UCSD-AML1 (cell line): ENCODE measurements at regions not wholly inside any gene's neighbourhood (a gene's known extent, or its start where the extent isn't known, plus 50 kb on each side); places are given as distances from the start of the nearest gene placed in this dataset.

Source experiments
- DNase-seq: peaks from one replicate; lab custom pipeline; 2025; ENCODE audit not compliant: unreplicated experiment; lab: John Stamatoyannopoulos, UW

- DNase-seq: no peak
Measured at GRCh38 chr6:164247106-164247505, 832.6 kb downstream of the QKI start.

- DNase-seq: no peak
Measured at GRCh38 chr6:164246082-164246481, 831.6 kb downstream of the QKI start.

- DNase-seq: no peak
Measured at GRCh38 chr6:164243949-164244348, 829.4 kb downstream of the QKI start.

GRCh38 chr6:164243012-164243610, 828.6 kb downstream of the QKI start:
- no peak for DNase-seq

- DNase-seq: no peak
Measured at GRCh38 chr6:164230804-164231203, 816.3 kb downstream of the QKI start.

- DNase-seq: no peak
Measured at GRCh38 chr6:164230259-164230658, 815.7 kb downstream of the QKI start.

GRCh38 chr6:164229716-164230115, 815.2 kb downstream of the QKI start:
- no peak for DNase-seq

GRCh38 chr6:164227952-164228522, 813.5 kb downstream of the QKI start:
- DNase-seq: no peak

- DNase-seq: no peak
Measured at GRCh38 chr6:164216839-164217238, 802.3 kb downstream of the QKI start.

GRCh38 chr6:164216368-164216767, 801.9 kb downstream of the QKI start:
- no peak for DNase-seq

- DNase-seq: no peak
Measured at GRCh38 chr6:164214066-164214465, 799.5 kb downstream of the QKI start.

- DNase-seq: no peak
Measured at GRCh38 chr6:164211254-164211653, 796.7 kb downstream of the QKI start.

GRCh38 chr6:164210783-164211182, 796.3 kb downstream of the QKI start:
- no peak for DNase-seq

- no peak for DNase-seq
Measured at GRCh38 chr6:164210323-164210722, 795.8 kb downstream of the QKI start.

- DNase-seq: no peak
Measured at GRCh38 chr6:164208371-164208770, 793.9 kb downstream of the QKI start.

- no peak for DNase-seq
Measured at GRCh38 chr6:164206807-164207423, 792.4 kb downstream of the QKI start.

- DNase-seq: no peak
Measured at GRCh38 chr6:164200071-164200470, 785.6 kb downstream of the QKI start.

GRCh38 chr6:164195942-164196281, 781.4 kb downstream of the QKI start:
- DNase-seq: no peak

GRCh38 chr6:164195278-164195941, 780.9 kb downstream of the QKI start:
- no peak for DNase-seq

GRCh38 chr6:164188861-164189260, 774.3 kb downstream of the QKI start:
- DNase-seq: no peak

- DNase-seq: no peak
Measured at GRCh38 chr6:164185471-164185871, 771.0 kb downstream of the QKI start.

GRCh38 chr6:164184410-164184809, 769.9 kb downstream of the QKI start:
- DNase-seq: no peak
